Adrenal gland (tissue), 5 donors: ENCODE measurements at regions not wholly inside any gene's neighbourhood (a gene's known extent, or its start where the extent isn't known, plus 50 kb on each side); places are given as distances from the start of the nearest gene placed in this dataset.

ENCODE experiments used
- POLR2A ChIP-seq, 2 donors: fragments of 450-650 bp; IDR thresholded peaks; one replicate each; pipeline ENCODE4 v1.6.1; 2017; ENCODE audit warnings: antibody characterized with exemption in 2 of 2, mild to moderate bottlenecking in 2 of 2, moderate library complexity in 1 of 2
- TF ChIP-seq, protein P1 (sequence below), 6 experiments: fragments of 450-650 bp in 4 of 6; fragments of 200-600 bp in 2 of 6; sonication (generic) in 1 of 6; IDR thresholded peaks; 1 replicate in 5 of 6; 2 replicates in 1 of 6; pipeline versions ENCODE4 v1.5.1 to v1.8.0; 2016 to 2021; ENCODE audit warnings: antibody characterized with exemption in 6 of 6, mild to moderate bottlenecking in 2 of 6, moderate library complexity in 1 of 6
- donor health status: DM: no; HTN: no; CAD: no.

- TF ChIP-seq, protein P1, sequence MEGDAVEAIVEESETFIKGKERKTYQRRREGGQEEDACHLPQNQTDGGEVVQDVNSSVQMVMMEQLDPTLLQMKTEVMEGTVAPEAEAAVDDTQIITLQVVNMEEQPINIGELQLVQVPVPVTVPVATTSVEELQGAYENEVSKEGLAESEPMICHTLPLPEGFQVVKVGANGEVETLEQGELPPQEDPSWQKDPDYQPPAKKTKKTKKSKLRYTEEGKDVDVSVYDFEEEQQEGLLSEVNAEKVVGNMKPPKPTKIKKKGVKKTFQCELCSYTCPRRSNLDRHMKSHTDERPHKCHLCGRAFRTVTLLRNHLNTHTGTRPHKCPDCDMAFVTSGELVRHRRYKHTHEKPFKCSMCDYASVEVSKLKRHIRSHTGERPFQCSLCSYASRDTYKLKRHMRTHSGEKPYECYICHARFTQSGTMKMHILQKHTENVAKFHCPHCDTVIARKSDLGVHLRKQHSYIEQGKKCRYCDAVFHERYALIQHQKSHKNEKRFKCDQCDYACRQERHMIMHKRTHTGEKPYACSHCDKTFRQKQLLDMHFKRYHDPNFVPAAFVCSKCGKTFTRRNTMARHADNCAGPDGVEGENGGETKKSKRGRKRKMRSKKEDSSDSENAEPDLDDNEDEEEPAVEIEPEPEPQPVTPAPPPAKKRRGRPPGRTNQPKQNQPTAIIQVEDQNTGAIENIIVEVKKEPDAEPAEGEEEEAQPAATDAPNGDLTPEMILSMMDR (IDR thresholded peaks at IDR 0.05): no peak
- TF ChIP-seq POLR2A (IDR thresholded peaks at IDR 0.05): no peak
Measured at GRCh38 chr6:115832786-115833185, 227.9 kb downstream of the FRK start.
